ENCODE measurements at regions not wholly inside any gene's neighbourhood (a gene's known extent, or its start where the extent isn't known, plus 50 kb on each side); places are given as distances from the start of the nearest gene placed in this dataset.

DNA sequence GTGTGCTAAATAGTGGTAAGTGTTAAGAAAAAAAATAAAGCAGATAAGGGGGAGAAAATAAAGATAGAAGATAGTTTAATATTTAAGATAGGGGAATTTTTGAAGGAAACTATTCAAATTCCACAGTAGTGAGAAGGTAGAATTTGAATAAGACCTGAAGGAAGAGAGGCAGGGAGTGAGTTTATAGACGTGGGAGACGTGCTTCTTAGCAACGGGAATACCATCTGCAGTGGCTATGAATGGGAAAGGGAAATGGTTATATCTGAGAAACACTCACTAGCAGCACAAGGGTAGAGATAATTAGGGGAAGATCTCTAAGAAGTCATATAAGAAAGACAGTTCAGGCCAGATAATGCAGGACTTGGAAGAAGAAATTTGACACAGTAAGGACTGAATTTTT, 854.5 kb upstream of the EPHA5 start:
- Histone ChIP-seq H3K36me3 (ENCODE audit: insufficient read depth, low read length) (no peaks in the 10 kb centered on the region), H3K4me2 (ENCODE audit: low read depth, low read length, poor library complexity, severe bottlenecking) (no peak overlapping the region), H3K4me3 (ENCODE audit: low read length, poor library complexity, severe bottlenecking) (no peak overlapping the region), H2AFZ (ENCODE audit: low read length) (no peak overlapping the region), H3K9me2 (replicated peaks; ENCODE audit: low read depth, low read length) (no peaks in the 10 kb centered on the region), H3K9me3 (ENCODE audit: insufficient read depth, low read depth, low read length) (no peaks in the 10 kb centered on the region), H3F3A (ENCODE audit: low read depth) (no peaks in the 10 kb centered on the region), H3K79me2 (ENCODE audit: insufficient read depth, low read length) (no peaks in the 10 kb centered on the region), H3K27me3 (ENCODE audit: insufficient read depth, low read length, poor library complexity, severe bottlenecking) (no peaks in the 10 kb centered on the region), H4K20me1 (ENCODE audit: insufficient read depth, low read length, poor library complexity, severe bottlenecking) (no peaks in the 10 kb centered on the region), H3K9ac (ENCODE audit: low read depth, low read length, poor library complexity, severe bottlenecking) (no peak overlapping the region), H3K4me1 (ENCODE audit: insufficient read depth, low read length, poor library complexity, severe bottlenecking) (no peaks in the 10 kb centered on the region)
- no peak for TF ChIP-seq EZH2phosphoT487 (IDR thresholded peaks at IDR 0.05; ENCODE audit: borderline replicate concordance)
- TF ChIP-seq, protein P1, sequence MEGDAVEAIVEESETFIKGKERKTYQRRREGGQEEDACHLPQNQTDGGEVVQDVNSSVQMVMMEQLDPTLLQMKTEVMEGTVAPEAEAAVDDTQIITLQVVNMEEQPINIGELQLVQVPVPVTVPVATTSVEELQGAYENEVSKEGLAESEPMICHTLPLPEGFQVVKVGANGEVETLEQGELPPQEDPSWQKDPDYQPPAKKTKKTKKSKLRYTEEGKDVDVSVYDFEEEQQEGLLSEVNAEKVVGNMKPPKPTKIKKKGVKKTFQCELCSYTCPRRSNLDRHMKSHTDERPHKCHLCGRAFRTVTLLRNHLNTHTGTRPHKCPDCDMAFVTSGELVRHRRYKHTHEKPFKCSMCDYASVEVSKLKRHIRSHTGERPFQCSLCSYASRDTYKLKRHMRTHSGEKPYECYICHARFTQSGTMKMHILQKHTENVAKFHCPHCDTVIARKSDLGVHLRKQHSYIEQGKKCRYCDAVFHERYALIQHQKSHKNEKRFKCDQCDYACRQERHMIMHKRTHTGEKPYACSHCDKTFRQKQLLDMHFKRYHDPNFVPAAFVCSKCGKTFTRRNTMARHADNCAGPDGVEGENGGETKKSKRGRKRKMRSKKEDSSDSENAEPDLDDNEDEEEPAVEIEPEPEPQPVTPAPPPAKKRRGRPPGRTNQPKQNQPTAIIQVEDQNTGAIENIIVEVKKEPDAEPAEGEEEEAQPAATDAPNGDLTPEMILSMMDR (conservative IDR thresholded peaks at IDR 0.05; ENCODE audit: low read length) = no peak

- H3K4me1 ChIP-seq (ENCODE audit: insufficient read depth, low read length, poor library complexity, severe bottlenecking) = no peaks in the 10 kb centered on the region
- H3K4me3 ChIP-seq (ENCODE audit: low read length, poor library complexity, severe bottlenecking) = no peak overlapping the region
- TF ChIP-seq, protein P1 (conservative IDR thresholded peaks at IDR 0.05; ENCODE audit: low read length) = no peak
- TF ChIP-seq EZH2phosphoT487 (IDR thresholded peaks at IDR 0.05; ENCODE audit: borderline replicate concordance) = no peak
- H3K79me2 ChIP-seq (ENCODE audit: insufficient read depth, low read length) = no peaks in the 10 kb centered on the region
- no peak overlapping the region for H2AFZ ChIP-seq (ENCODE audit: low read length)
- no peaks in the 10 kb centered on the region for H3F3A ChIP-seq (ENCODE audit: low read depth)
- no peaks in the 10 kb centered on the region for H3K27me3 ChIP-seq (ENCODE audit: insufficient read depth, low read length, poor library complexity, severe bottlenecking)
- no peak overlapping the region for H3K9ac ChIP-seq (ENCODE audit: low read depth, low read length, poor library complexity, severe bottlenecking)
- no peaks in the 10 kb centered on the region for H3K9me2 ChIP-seq (replicated peaks; ENCODE audit: low read depth, low read length)
- no peaks in the 10 kb centered on the region for H3K9me3 ChIP-seq (ENCODE audit: insufficient read depth, low read depth, low read length)
- no peaks in the 10 kb centered on the region for H4K20me1 ChIP-seq (ENCODE audit: insufficient read depth, low read length, poor library complexity, severe bottlenecking)
- H3K36me3 ChIP-seq (ENCODE audit: insufficient read depth, low read length) = no peaks in the 10 kb centered on the region
- H3K4me2 ChIP-seq (ENCODE audit: low read depth, low read length, poor library complexity, severe bottlenecking) = no peak overlapping the region
Observed at GRCh38 chr4:66522244-66522643, 852.0 kb upstream of the EPHA5 start.

GRCh38 chr4:66516940-66517339, 846.7 kb upstream of the EPHA5 start:
- no peaks in the 10 kb centered on the region for H3K9me2 ChIP-seq (replicated peaks; ENCODE audit: low read depth, low read length)
- H3K4me1 ChIP-seq (ENCODE audit: insufficient read depth, low read length, poor library complexity, severe bottlenecking) = no peaks in the 10 kb centered on the region
- no peak overlapping the region for H2AFZ ChIP-seq (ENCODE audit: low read length)
- no peaks in the 10 kb centered on the region for H3K36me3 ChIP-seq (ENCODE audit: insufficient read depth, low read length)
- no peak overlapping the region for H3K4me2 ChIP-seq (ENCODE audit: low read depth, low read length, poor library complexity, severe bottlenecking)
- H3K4me3 ChIP-seq (ENCODE audit: low read length, poor library complexity, severe bottlenecking) = no peak overlapping the region
- no peak overlapping the region for H3K9ac ChIP-seq (ENCODE audit: low read depth, low read length, poor library complexity, severe bottlenecking)
- no peaks in the 10 kb centered on the region for H3K9me3 ChIP-seq (ENCODE audit: insufficient read depth, low read depth, low read length)
- H3K27me3 ChIP-seq (ENCODE audit: insufficient read depth, low read length, poor library complexity, severe bottlenecking) = no peaks in the 10 kb centered on the region
- no peaks in the 10 kb centered on the region for H4K20me1 ChIP-seq (ENCODE audit: insufficient read depth, low read length, poor library complexity, severe bottlenecking)
- no peaks in the 10 kb centered on the region for H3F3A ChIP-seq (ENCODE audit: low read depth)
- H3K79me2 ChIP-seq (ENCODE audit: insufficient read depth, low read length) = no peaks in the 10 kb centered on the region
- TF ChIP-seq, protein P1 (conservative IDR thresholded peaks at IDR 0.05; ENCODE audit: low read length) = no peak
- no peak for TF ChIP-seq EZH2phosphoT487 (IDR thresholded peaks at IDR 0.05; ENCODE audit: borderline replicate concordance)
